ENCODE measurements at regions not wholly inside any gene's neighbourhood (a gene's known extent, or its start where the extent isn't known, plus 50 kb on each side); places are given as distances from the start of the nearest gene placed in this dataset.

- TF ChIP-seq CTCF (IDR thresholded peaks at IDR 0.05): no peak
- TF ChIP-seq EZH2 (IDR thresholded peaks at IDR 0.05; ENCODE audit: borderline replicate concordance, insufficient read depth, low read depth, low read length, poor library complexity, severe bottlenecking): no peak
Observed at GRCh38 chr14:27587103-27587502, 989.3 kb upstream of the NOVA1 start.
